Medulla oblongata (tissue), 1 donor: ENCODE measurements at regions not wholly inside any gene's neighbourhood (a gene's known extent, or its start where the extent isn't known, plus 50 kb on each side); places are given as distances from the start of the nearest gene placed in this dataset.

Experiments used
- DNase-seq: peaks from one replicate; pipeline ENCODE4 v3.0.0-alpha.2; 2015; ENCODE audit errors: extremely low spot score

DNA sequence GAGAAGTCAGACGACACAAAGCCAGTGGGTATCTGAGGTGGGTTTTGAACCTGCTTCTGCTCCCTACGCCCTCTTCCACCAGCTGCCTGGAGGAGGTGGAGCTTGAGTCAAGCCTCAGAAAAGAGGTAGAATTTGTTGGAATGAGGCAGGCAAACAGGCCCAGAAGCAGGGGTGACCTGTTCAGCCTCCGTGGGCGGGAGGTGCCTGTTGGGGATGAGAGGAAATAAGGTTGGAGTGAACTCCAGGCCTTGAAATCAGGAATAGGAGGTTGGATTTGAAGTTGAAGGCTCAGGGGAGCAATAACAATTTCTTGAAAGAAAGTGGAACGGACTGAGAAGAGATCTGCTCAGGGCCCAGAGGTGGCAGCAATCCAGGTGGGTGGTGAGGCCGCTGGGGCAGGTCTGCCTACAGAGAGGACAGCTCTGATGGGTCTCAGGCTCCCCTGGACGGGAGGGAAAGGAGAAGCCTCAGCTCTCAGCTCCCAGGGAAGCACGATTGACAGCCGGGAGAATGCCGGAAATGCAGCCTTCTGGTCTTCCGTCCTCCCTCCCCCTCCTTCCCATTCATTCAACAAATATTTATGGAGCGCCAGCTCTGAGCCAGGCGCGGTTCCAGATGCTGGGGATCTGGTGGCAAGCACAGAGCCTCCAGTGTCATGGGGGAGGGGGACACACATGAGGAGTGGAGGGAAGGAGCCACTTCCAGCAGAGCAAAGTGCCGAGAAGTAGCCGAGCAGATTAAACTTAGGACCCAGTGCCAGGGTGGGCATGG is 61.9 kb upstream of the CIBAR2 start:
- DNase-seq: peak; percentile 58

DNA sequence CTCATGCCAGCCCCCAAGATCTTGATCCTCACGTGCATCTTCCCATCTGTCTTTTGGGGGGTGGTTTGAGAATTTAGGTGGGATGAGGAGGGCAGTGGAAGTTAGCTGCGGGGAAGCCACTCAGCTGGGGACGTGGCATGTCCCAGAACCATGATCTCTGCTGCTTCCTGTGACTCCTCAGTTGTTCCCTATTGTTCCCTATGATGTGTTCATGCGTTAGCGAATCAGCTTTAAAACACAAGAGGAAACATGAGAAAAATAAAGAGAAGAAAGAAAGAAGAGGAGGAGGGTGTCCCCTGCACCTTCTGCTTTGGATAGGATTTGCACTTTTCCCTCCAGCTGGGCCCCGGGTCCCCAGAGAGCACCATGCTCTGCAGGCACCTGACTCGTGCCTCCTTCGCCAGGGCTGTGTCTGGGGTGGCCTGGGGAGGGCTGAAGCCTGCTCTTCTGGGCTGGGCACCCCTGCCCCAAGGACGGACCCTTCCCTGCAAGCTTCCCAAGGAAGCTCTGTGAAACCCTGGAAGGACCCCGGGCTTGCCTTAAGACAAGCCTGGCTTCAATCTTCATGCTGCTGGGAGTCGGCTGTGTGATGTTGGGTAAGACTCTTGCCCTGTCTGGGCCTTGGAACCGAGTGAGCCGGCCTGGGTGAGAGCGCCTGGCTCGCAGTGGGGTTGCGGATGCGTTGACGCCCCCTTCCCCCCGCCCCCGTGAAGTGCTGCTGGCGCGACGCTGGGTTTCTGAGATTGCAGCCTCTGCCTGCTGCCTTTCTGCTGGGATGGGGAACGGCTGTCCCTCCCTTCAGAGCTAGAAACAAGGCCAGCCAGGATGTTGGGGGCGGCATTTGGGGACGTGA is 62.8 kb upstream of the CIBAR2 start:
- no peak for DNase-seq

DNA sequence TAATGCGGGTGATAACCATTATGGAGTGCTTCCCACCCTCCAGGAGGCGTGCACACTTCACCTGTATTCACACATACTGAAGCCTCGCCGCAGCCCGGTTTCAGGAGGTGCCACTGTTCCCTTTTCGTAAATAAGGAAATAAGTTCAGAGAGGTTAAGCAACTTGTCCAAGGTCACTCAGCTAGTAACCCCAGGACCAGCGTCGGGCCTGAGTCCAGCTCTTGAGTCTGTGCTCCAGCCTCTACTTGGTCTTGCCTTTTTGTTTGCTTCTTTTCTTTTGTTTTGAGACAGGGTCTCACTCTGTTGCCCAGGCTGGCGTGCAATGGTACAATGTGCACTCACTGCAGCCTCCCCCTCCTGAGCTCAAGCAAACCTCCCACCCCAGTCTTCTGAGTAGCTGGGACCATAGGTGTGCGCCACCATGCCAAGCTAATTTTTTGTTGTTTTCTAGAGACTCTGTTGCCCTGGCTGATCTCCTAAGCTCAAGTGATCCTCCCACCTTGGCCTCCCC is 63.5 kb upstream of the CIBAR2 start:
- DNase-seq: no peak

DNA sequence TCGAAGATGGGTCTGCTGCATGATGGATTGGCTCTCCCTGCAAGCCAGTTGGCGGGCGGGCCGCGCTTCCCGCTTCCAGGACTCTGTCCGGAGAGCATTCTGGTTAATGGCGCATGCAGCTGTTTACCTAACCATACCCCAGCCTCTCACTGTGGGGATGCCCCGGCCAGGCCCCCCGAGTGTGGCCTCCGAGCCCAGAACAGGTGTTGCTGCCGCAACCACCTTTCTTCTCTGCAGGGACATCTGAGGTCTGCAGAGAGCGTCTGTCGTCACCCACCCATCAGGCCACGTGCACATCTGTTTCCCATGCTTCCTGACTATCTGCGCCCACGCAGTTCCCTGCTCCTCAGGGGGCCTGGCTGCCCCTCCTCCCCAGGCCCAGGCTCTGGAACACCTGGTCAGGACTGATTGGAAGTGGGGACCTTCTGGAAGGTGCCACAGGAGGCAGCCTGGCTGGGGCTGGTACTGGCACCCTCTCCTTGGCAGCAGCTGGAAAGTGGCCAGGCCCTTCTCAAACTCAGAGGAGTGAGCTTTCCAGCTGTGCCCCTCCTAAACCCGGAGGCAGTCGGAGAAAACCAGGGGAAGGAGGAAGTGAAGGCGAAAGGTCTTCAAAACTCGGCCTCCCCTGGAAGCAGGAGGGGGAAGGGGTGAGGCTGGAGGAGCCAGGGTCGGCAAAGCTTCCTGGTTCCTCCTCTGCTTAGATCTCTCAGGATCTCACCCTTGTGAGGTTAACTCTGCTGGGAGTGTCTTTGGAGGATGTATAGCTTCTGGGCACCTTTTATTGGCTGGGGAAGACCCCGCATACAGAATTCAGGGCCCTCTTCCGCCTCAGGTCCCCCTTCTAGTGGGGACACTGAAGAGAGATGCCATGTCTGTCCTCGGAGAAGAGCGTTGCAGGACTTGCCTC is 64.5 kb upstream of the CIBAR2 start:
- DNase-seq: no peak

DNA sequence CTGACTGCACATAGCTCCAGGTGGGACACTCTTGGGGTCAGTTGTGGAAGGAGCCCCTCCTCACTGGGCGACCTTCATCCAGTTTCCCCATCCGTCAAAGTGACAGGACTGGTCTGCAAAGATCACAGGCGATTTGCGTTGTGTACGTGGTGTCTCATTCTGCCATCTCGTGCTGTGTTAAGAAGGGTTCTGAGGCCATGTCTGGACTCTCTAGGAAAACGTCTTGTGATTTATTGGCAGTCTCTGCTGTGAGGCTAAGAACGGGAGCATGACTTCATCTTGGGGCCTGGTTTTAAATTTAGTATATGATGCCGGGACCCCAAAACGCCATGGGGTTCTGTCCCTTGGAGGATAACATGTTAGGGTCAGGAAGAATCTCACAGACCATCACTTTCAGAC is 65.2 kb upstream of the CIBAR2 start:
- no peak for DNase-seq

DNA sequence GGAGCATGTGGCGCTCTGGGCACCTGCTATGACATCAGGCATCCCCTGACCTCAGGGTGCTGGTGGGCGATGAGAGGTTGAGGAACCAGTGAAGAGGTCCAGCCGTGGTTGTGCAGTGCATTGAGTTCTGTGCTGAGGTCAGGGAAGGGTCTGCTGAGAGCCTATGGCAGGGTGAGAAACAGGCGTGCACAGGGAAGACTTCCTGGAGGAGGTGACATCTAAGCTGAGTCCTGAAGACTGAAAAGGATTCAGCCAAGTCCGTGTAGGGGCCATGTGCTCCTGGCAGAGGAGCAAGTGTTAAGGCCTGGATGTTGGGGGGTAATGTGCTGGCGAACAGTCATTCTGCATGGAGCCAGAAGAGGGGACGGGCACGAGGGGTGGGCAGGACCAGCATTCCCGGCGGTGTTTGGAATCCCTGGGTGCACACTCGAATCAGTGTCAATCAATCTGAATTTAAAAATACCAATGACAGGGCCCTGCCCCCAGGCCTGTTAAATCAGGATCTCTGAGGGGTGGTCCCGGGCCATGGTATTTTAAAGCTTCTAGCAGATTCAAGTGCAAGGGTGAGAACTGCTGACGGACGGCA is 65.8 kb upstream of the CIBAR2 start:
- no peak for DNase-seq

DNA sequence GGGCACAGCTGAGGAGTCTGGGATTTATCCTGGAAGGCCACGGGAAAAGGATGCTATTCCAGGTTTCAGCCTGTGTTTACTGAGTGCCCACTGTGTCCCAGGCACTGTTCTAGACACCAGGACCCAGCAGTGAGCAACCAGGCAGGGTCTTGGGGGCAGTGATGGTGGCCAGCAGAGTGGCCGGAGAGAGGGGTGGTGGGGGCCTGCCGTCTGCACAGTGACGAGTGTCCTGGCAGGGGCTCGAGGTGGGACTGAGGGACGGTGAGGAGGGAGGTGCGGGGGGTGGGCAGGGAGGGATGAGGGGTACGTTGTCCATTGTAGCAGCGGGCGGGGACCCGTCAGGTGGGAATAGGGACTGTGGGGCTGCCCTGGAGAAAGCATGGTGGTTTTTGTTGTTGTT is 66.3 kb upstream of the CIBAR2 start:
- DNase-seq: no peak

DNA sequence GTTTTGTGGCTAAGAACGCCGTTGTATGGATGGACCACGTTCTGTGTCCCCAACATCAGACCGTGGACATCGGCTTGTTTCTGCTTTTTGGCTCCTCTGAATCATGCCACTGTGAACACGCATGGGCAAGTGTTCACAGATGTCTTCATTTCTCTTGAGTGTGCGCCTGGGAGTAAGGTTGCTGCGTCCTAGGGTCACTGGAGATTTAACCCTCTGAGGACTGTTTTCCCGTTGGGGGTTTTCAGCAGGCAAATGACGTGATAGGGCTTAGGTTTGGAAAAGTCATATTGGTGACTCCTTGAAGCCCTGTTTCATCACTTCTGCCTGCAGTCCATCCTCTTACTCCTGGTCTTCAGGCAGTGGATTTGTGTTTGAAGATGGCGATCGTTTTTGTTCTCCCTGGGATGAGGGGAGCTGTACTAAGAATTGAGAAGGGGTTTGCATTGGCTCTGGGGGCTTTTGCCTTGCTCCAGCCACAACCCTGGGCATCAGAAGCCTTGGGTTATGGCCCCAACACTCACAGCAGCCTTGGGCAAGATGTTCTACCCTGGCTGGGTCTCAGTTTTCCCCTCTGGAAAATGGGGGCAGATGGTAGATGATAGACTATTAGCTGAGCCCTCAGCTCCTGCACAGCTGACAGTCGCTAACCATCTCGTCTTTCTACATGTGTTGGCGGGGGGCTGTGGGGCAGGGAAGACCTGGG is 67.2 kb upstream of the CIBAR2 start:
- DNase-seq: no peak

DNA sequence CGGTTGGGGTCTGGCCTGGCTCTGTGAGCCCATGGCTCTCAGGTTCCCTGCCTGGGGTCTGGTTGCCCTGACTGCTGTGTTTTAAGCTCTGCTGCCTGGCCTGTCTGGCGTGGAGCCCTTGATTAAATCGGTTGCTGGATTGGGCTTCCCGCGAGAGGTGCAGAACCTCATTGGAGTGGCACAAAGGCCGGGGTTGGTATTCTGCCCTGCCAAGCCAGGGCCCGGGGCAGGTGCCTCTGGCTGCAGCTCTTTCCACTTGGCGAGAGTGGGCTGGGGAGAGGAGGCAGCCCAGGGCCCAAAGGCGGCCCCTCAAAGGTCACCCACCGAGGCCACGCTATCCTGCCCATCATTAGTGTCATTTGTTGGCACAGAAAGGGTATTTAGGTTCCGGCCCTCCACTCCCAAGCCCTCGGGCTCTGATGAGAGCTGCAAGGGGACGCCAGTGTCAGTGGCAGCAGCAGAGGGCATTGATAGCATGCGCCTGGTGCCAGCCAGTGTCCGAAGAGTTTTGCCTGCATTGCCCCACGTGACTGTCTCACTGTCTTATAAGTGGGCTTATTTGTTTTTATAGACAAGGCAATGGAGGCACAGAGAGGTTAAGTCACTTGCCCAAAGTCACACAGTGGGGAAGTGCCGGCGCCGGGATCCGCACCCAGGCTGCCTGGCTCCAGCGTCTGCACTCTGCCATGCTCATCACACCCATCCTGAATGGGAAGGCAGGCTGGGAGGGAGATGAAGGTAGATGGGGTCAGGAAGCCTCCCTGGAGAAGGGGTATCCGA is 68.0 kb upstream of the CIBAR2 start:
- DNase-seq: no peak

DNA sequence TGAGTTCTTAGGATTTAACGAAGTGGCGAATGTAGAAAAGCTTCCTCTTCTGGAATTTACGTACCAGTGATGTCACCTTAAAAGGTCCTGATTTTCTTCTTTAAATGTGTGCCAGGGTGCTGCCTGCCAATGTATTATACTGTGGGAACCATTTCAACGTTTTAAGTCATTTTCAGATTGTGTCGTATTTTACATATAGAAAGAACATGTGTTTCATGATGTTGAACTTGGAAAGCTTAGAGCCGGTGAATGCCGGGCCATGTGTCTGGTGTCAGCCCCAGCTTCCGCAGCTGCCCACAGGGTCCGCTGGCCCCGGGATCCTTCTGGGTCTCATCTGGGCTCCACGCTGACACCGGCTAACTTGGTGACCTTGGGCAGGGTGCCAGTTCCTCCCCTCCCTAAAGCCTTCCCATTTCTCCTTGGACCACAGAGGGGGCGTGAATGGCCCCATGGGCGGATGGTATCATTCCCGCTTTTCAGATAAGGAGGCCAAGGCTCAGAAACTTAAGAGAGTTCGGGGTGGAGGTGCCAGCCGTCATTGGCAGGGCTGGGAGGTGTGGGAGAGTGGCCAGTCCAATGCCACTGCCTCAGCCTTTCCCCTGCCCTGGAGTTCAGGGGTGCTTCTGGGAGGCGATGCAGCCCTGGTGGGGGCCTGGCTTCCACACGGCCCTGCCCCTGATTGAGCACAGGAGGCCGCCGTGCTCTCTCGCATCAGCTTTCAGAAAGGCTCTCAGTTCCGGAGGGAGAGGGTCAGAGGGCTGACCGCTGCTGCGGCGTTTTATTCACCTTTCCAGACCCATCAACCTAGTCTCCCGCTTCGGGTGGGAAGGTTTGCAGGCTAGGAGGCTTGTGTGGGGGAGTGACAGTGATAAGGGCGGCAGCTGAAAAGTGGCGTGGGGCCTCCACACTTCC is 68.8 kb upstream of the CIBAR2 start:
- no peak for DNase-seq

DNA sequence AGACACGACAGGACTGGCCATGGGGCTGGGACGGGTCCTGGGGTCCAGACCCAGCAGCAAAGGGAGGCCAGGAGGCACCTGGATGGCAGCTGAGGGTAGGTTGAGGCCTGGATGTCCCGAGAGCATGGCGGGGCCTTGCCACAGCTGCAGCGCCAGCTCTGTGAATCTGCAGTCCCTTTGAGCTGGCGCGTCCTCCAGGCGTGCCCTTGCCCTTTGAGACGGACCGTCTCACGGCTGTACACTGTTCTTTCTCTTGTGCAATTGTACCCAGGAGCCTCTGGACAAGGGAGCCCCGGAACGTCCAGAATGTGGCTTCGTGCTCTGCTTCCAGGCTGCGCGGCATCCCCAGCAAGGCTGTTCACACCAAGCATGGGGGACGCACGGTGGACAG is 69.5 kb upstream of the CIBAR2 start:
- no peak for DNase-seq

DNA sequence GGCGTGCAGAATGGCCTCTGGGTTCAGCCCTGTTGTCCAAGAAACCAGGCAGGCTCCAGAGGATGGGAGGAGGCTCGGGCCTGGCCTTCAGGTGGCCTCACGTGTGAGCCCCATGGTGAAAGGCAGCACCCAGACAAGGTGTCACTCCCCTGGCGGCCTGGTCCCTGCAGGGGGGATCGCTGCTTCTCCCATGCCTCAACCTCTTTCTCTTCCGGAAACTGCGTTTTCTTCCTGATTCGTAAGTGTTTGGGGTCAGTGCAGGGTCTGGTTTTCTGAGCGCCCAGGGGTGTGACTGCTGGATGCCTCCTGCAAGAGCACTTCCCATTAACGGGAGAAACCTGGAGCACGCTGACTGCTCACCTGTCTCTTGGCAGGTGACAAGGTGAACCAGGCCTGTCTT is 70.0 kb upstream of the CIBAR2 start:
- no peak for DNase-seq

DNA sequence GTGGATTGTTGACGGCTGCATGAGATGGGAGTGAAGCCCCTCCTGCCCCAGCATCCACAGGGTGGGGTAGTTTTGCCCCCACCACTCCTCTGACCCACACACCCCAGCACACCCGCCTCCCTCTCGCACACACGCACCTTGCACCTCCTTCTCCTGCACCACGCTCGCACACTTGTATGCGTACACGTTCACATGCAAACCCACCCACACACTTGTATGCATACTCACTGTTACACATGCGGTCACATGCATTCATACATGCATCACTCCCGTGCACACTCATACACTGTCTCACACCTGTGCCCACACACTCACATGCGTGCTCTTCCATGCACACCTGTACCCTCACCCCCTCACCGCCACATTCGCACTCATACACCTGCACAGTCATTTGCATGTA is 70.5 kb upstream of the CIBAR2 start:
- no peak for DNase-seq

DNA sequence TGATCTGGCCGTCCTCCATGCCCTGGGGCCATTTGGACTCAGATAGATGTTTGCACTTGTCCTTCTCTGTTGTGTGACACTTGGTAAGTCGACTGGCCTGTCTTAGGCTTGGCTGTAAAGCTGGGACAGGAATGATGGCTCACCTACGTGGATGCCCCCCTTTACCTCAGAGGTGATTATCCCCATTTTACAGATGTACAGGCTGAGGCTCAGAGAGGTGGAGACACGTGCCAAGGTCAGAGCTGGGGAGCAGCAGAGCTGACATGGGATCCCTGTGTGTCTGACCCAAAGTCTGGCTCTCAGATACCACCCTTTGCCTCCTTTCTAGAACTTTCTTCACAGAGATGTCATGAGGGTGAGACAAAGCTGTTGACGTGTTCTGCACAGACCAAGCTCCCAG is 71.3 kb upstream of the CIBAR2 start:
- DNase-seq: no peak

DNA sequence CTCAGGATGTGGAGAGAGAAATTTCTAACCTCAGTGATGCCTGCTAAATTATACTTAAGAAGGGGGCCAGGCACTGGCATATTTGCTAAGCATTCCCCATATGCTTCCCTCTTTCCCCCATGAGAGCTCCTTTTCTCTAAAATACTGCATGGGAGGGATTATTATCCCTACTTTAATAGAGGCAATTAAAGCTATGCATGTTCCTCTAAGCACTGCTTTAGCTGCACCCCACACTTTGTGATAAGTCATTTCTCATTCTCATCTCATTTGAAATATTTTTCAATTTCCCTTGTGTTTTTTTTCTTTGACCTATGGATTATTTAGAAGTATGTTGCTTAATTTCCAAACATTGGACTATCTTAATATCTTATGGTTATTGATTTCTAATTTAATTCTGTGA is 72.1 kb upstream of the CIBAR2 start:
- DNase-seq: no peak

DNA sequence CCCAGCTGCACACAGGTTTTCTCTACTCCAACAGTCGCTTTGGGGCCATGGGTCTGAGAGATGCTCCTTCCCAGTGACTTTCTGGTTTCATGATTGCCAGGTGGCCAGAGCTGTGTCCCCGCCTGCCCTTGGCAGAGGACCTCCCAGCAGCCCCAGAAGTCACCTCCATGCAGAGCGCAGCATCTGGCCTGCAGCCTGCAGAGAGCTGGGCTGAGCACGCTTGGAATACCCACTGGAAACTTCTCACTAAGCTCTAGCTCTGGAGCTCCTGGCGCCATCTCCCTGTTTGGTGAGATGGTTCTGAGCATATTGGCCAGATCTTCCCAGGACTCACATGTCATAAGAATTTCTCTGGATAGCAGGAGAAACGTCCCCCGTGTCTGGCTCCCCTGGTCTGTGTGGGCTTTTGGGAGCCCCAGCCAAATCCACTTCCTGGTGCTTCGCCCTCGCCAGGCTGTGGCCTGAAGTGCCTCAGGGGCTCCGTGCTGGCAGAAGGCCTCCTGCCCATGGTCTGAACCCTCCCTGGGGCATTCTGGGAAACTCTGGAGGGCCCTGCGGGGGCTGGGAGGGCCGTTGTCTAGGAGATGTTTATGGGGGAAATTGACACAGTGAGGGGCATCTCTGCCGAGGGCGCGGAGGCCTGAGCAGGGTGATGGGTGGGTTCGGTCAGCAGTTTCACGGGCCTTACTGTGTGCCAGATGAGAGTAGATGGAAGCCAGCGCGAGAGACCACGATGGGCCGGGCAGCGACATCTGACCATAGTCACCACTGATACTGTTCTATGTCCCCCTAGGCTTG is 73.2 kb upstream of the CIBAR2 start:
- no peak for DNase-seq

DNA sequence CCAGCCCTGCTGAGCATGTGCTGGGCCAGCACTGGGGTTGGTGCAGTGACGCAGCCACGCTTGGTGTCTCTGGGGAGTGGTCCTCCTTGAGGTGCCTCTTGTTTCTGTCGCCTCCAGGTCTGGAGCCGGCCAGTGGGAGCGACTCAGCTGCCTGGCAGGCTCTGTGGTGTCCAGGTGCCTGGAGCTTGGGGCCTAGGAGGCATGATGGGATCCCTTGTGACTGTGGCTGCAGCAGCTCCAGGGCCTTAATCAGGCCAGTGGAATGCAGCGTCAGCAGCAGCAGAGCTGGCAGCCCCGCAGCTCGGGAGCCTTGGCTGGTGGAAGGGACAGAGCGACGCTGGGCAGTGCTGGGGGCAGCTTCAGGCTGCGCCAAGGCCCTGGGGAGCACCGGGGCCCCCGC is 74.7 kb upstream of the CIBAR2 start:
- peak; percentile 68 for DNase-seq

DNA sequence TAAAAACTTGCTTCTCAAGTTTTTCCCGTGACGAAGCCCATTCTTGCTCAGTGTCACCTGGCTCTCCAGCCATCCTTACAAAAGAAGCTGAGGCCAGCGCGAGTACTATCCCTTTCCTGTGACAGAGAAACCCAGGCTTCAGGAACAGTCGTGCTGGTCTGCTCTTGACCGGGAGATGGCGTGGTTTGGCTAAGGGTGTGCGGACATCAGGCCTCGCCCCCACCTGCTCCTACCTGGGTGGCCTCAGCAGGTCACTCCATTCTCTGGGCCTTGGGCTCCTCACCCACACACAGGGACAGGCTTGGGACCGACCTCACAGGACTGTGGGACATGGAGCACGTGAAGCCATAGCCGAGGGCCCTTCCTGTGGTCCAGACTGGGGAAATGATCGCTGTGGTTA is 75.2 kb upstream of the CIBAR2 start:
- DNase-seq: no peak
